Upper lobe of left lung (tissue), 4 donors: ENCODE measurements at regions not wholly inside any gene's neighbourhood (a gene's known extent, or its start where the extent isn't known, plus 50 kb on each side); places are given as distances from the start of the nearest gene placed in this dataset.
"Not testable (repeated sequence)": the region's sequence is repeated elsewhere in the genome, so short reads cannot be mapped to it uniquely, and the experiment has no call there.

Source experiments
- CTCF ChIP-seq, 6 experiments: fragments of 450-650 bp in 4 of 6; fragments of 200-600 bp in 2 of 6; sonication (generic) in 2 of 6; IDR thresholded peaks; one replicate each; pipeline ENCODE4 v1.5.1; 2016 to 2019; ENCODE audit warnings: antibody characterized with exemption in 6 of 6
- POLR2AphosphoS5 ChIP-seq, 2 donors: sonication (generic); formaldehyde crosslinking; IDR thresholded peaks; one replicate each; pipeline ENCODE4 v1.5.1; 2017; ENCODE audit warnings: antibody characterized with exemption in 2 of 2

- not testable (repeated sequence) for TF ChIP-seq CTCF, POLR2AphosphoS5 (IDR thresholded peaks at IDR 0.05)
Observed at GRCh38 chr16:18725321-18725720, 64.8 kb downstream of the RPS15A start.
